HCT116 (cell line): ENCODE measurements at regions not wholly inside any gene's neighbourhood (a gene's known extent, or its start where the extent isn't known, plus 50 kb on each side); places are given as distances from the start of the nearest gene placed in this dataset.

ENCODE experiments used
- ATAC-seq: fragments of 200-7000 bp; cut with Tn5 transposase; 2 replicates; pipeline ENCODE4 v1.9.1; 2020; ENCODE audit warnings: mild to moderate bottlenecking, moderate library complexity
- BruUV-seq: library from RNA; stranded (reverse); fragments of 400-500 nt; replicated peaks from 2 replicates; lab custom pipeline; 2021; lab: Mats Ljungman, UMichigan
- CTCF ChIA-PET: fragments of 300-600 bp; sonication (Branson Sonifier 250); formaldehyde crosslinking; loops from one replicate; lab custom pipeline; 2021; ENCODE audit warnings: antibody characterized with exemption; lab: Charles Lee
- POLR2A ChIA-PET: fragments of 300-600, 350-600 bp; sonication (Branson Sonifier 250); formaldehyde crosslinking; loops from one replicate; lab custom pipeline; 2021; ENCODE audit warnings: antibody characterized with exemption; lab: Charles Lee
- RAD21 ChIA-PET, 2 experiments: fragments of 300-600 bp; sonication (Branson Sonifier 250); formaldehyde crosslinking; loops; one replicate each; lab custom pipeline; 2023; ENCODE audit warnings: low total read pairs in 2 of 2; ENCODE audit not compliant: uncharacterized antibody in 2 of 2, unreplicated experiment in 2 of 2, low non-redundant PET in 1 of 2; lab: Charles Lee
- DNase-seq: peaks from one replicate; pipeline ENCODE4 v3.0.0-alpha.2; 2010; ENCODE audit warnings: low read depth, low spot score
- H2AFZ ChIP-seq: fragments of 200-600 bp; shearing (Covaris generic), sonication (generic); 2 replicates; pipeline ENCODE4 v1.6.1; 2017; ENCODE audit warnings: low read depth, mixed run types, mixed read lengths, antibody characterized with exemption, low read length; ENCODE audit not compliant: poor library complexity, severe bottlenecking
- H3K27ac ChIP-seq: 2 replicates; pipeline ENCODE4 v1.5.1; 2012; ENCODE audit warnings: low read depth, low read length
- H3K27me3 ChIP-seq: fragments of 200-600 bp; sonication (generic); 2 replicates; pipeline ENCODE4 v1.6.1; 2016; ENCODE audit warnings: mixed run types, low read length, mixed read lengths; ENCODE audit not compliant: insufficient read depth
- H3K36me3 ChIP-seq, 2 experiments: fragments of 200-500 bp in 1 of 2; fragments of 200-600 bp in 1 of 2; sonication (Bioruptor generic) in 1 of 2; sonication (generic) in 1 of 2; 2 replicates each; pipeline versions ENCODE4 v1.5.1 to v1.6.1; 2014 to 2016; ENCODE audit warnings: low read length in 2 of 2, inconsistent platforms in 1 of 2, mixed read lengths in 1 of 2, mixed run types in 1 of 2; ENCODE audit not compliant: insufficient read depth in 2 of 2, control insufficient read depth in 1 of 2
- H3K4me1 ChIP-seq, 2 experiments: fragments of 200-600 bp in 1 of 2; sonication (generic) in 1 of 2; 2 replicates each; pipeline versions ENCODE4 v1.5.1 to v1.6.1; 2012 to 2017; ENCODE audit warnings: low read length in 2 of 2, inconsistent platforms in 1 of 2, mild to moderate bottlenecking in 1 of 2, mixed read lengths in 1 of 2, mixed run types in 1 of 2, moderate library complexity in 1 of 2; ENCODE audit not compliant: insufficient read depth in 2 of 2, control insufficient read depth in 1 of 2
- H3K4me2 ChIP-seq: fragments of 200-600 bp; sonication (generic); 2 replicates; pipeline ENCODE4 v1.6.1; 2017; ENCODE audit warnings: mixed run types, low read length, mixed read lengths
- H3K4me3 ChIP-seq, 2 experiments: fragments of 200-600 bp in 1 of 2; sonication (generic) in 1 of 2; replicated peaks in 1 of 2; 2 replicates each; pipeline ENCODE4 v1.5.1; 2011 to 2016; ENCODE audit warnings: low read length in 2 of 2, control low read depth in 1 of 2, low read depth in 1 of 2, mild to moderate bottlenecking in 1 of 2, mixed read lengths in 1 of 2, mixed run types in 1 of 2
- H3K79me2 ChIP-seq: fragments of 200-600 bp; sonication (generic); 2 replicates; pipeline ENCODE4 v1.6.1; 2017; ENCODE audit warnings: mild to moderate bottlenecking, mixed run types, low read length, moderate library complexity, mixed read lengths; ENCODE audit not compliant: insufficient read depth
- H3K9ac ChIP-seq: fragments of 200-600 bp; sonication (generic); 2 replicates; pipeline ENCODE4 v1.6.1; 2016; ENCODE audit warnings: low read length, mixed read lengths
- H3K9me2 ChIP-seq: fragments of 200-600 bp; sonication (generic), shearing (Covaris generic); 2 replicates; pipeline ENCODE4 v1.6.1; 2017; ENCODE audit warnings: mixed run types, mild to moderate bottlenecking, moderate library complexity; ENCODE audit not compliant: insufficient read depth
- H3K9me3 ChIP-seq, 2 experiments: fragments of 200-500 bp in 1 of 2; fragments of 200-600 bp in 1 of 2; sonication (Bioruptor generic) in 1 of 2; sonication (generic) in 1 of 2; 2 replicates each; pipeline ENCODE4 v1.6.1; 2014 to 2017; ENCODE audit warnings: low read length in 2 of 2, mixed read lengths in 2 of 2, inconsistent platforms in 1 of 2, low read depth in 1 of 2, mild to moderate bottlenecking in 1 of 2, mixed run types in 1 of 2, moderate library complexity in 1 of 2; ENCODE audit not compliant: control insufficient read depth in 1 of 2, insufficient read depth in 1 of 2
- H4K20me1 ChIP-seq: fragments of 200-600 bp; sonication (generic), shearing (Covaris generic); 2 replicates; pipeline ENCODE4 v1.6.1; 2017; ENCODE audit warnings: mixed run types, mild to moderate bottlenecking, moderate library complexity; ENCODE audit not compliant: insufficient read depth
- ATF3 ChIP-seq: IDR thresholded peaks from 2 replicates; pipeline ENCODE4 v1.6.1; 2012
- EGR1 ChIP-seq: IDR thresholded peaks from 2 replicates; pipeline ENCODE4 v1.6.1; 2012; ENCODE audit warnings: low read depth
- EZH2phosphoT487 ChIP-seq: fragments of 200-600 bp; IDR thresholded peaks from 2 replicates; pipeline ENCODE4 v1.6.1; 2018; ENCODE audit warnings: antibody characterized with exemption, borderline replicate concordance
- POLR2A ChIP-seq: IDR thresholded peaks from 2 replicates; pipeline ENCODE4 v1.7.0; 2011; ENCODE audit warnings: borderline replicate concordance; ENCODE audit not compliant: insufficient read depth, insufficient read length; ENCODE audit errors: extremely low read depth
- POLR2AphosphoS5 ChIP-seq: IDR thresholded peaks from 2 replicates; pipeline ENCODE4 v1.6.1; 2011; ENCODE audit warnings: mild to moderate bottlenecking, low read depth, low read length, moderate library complexity
- SP1 ChIP-seq: IDR thresholded peaks from 2 replicates; pipeline ENCODE4 v1.6.1; 2012; ENCODE audit warnings: low read depth
- TCF7L2 ChIP-seq: IDR thresholded peaks from 2 replicates; pipeline ENCODE4 v1.7.0; 2011; ENCODE audit warnings: borderline replicate concordance, inconsistent platforms; ENCODE audit not compliant: insufficient read depth, insufficient read length; ENCODE audit errors: extremely low read depth
- intact Hi-C: fragments of 100-400 bp; cut with micrococcal nuclease; formaldehyde crosslinking; loops from 2 replicates; pipeline ENCODE4 v1.10.0; 2022
- TF ChIP-seq, protein P1 (sequence below): IDR thresholded peaks from 2 replicates; pipeline ENCODE4 v1.6.1; 2011; ENCODE audit warnings: mild to moderate bottlenecking, low read length, moderate library complexity; ENCODE audit not compliant: insufficient replicate concordance; ENCODE audit errors: extremely low read depth
- TF ChIP-seq, protein P2 (sequence below), 3 experiments: fragments of 200-600 bp in 1 of 3; sonication (generic) in 1 of 3; IDR thresholded peaks in 2 of 3; conservative IDR thresholded peaks in 1 of 3; 2 replicates each; pipeline ENCODE4 v1.5.1; 2012 to 2017; ENCODE audit warnings: low read depth in 2 of 3, low read length in 2 of 3, antibody characterized with exemption in 1 of 3, borderline replicate concordance in 1 of 3, control low read depth in 1 of 3, mild to moderate bottlenecking in 1 of 3, mixed read lengths in 1 of 3, mixed run types in 1 of 3, moderate library complexity in 1 of 3; ENCODE audit not compliant: insufficient read depth in 1 of 3

DNA sequence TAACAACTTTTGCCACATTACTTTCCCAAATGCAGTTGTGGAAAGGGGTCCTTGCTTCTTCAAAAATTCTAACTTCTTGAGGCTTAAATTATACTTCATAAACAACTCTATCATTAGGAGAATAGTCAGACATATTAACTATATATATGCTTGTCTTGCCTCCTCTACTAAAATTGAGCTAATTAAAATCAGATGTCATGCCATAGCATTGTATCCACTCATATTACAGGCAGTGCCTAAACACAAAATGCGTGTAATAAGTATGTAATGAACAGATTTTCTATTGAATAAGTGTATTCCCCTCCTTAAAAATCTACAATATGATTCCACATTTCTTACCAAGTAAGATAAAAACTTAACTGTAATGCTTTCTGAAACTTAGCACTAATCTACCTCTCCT is 204.5 kb downstream of the PLK2 start:
- POLR2A ChIA-PET = no interaction called here
- RAD21 ChIA-PET = no interaction called here
- Histone ChIP-seq H3K27me3 (no peaks in the 10 kb centered on the region), H3K79me2 (no peaks in the 10 kb centered on the region), H2AFZ (no peak overlapping the region), H3K4me2 (no peak overlapping the region), H3K27ac (no peak overlapping the region), H3K9me3 (no peaks in the 10 kb centered on the region), H3K4me3 (no peak overlapping the region), H3K4me1 (peaks cover 14 to 18% of the 10 kb centered on the region in 2 experiments), H4K20me1 (no peaks in the 10 kb centered on the region), H3K9me2 (no peaks in the 10 kb centered on the region; the same call in 1 of the 2 replicates), H3K9ac (no peak overlapping the region), H3K36me3 (no peaks in the 10 kb centered on the region)
- ATAC-seq (no peak), DNase-seq (no peak)
- intact Hi-C loops = no loop called here
- TF ChIP-seq, protein P1, sequence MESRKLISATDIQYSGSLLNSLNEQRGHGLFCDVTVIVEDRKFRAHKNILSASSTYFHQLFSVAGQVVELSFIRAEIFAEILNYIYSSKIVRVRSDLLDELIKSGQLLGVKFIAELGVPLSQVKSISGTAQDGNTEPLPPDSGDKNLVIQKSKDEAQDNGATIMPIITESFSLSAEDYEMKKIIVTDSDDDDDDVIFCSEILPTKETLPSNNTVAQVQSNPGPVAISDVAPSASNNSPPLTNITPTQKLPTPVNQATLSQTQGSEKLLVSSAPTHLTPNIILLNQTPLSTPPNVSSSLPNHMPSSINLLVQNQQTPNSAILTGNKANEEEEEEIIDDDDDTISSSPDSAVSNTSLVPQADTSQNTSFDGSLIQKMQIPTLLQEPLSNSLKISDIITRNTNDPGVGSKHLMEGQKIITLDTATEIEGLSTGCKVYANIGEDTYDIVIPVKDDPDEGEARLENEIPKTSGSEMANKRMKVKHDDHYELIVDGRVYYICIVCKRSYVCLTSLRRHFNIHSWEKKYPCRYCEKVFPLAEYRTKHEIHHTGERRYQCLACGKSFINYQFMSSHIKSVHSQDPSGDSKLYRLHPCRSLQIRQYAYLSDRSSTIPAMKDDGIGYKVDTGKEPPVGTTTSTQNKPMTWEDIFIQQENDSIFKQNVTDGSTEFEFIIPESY = no peak
- BruUV-seq = no TSS peak
- CTCF ChIA-PET = no interaction called here

DNA sequence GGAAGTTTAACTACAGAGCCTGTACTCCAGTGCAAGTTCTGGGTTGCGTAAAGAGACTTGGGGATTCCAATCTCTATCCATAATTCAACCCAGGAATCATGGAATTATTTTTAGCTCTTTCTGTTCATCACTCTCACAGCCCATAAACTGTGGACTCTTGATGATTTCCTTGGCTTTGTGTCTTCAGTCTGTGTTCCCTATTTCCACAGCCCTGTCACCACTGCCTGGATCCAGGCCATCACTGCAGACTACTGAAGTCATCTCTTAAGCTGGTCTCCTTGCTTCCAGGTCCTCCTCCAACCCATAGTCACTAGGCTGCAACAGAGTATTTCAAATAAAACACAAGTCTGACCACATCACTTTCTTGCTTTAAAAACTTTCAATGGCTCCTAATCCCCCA is 211.7 kb downstream of the PLK2 start:
- DNase-seq = no peak
- H3K4me1 ChIP-seq = no peaks in the 10 kb centered on the region
- POLR2A ChIA-PET = no interaction called here
- RAD21 ChIA-PET = no interaction called here
- no peak overlapping the region for H2AFZ ChIP-seq
- H3K4me2 ChIP-seq = no peak overlapping the region
- BruUV-seq = no TSS peak
- CTCF ChIA-PET = no interaction called here
- H3K36me3 ChIP-seq = no peaks in the 10 kb centered on the region
- H3K9me2 ChIP-seq = no peaks in the 10 kb centered on the region; the same call in 1 of the 2 replicates
- H3K9ac ChIP-seq = no peak overlapping the region
- no peaks in the 10 kb centered on the region for H3K9me3 ChIP-seq
- no peaks in the 10 kb centered on the region for H3K27me3 ChIP-seq
- intact Hi-C loops = no loop called here
- no peak overlapping the region for H3K4me3 ChIP-seq
- H3K27ac ChIP-seq = no peak overlapping the region
- no peaks in the 10 kb centered on the region for H3K79me2 ChIP-seq
- no peaks in the 10 kb centered on the region for H4K20me1 ChIP-seq
- no peak for ATAC-seq
- TF ChIP-seq POLR2A (no peak), POLR2AphosphoS5 (no peak), ATF3 (no peak), EZH2phosphoT487 (no peak), EGR1 (no peak), SP1 (no peak), TCF7L2 (no peak)
- TF ChIP-seq, protein P1 = no peak
- TF ChIP-seq, protein P2, sequence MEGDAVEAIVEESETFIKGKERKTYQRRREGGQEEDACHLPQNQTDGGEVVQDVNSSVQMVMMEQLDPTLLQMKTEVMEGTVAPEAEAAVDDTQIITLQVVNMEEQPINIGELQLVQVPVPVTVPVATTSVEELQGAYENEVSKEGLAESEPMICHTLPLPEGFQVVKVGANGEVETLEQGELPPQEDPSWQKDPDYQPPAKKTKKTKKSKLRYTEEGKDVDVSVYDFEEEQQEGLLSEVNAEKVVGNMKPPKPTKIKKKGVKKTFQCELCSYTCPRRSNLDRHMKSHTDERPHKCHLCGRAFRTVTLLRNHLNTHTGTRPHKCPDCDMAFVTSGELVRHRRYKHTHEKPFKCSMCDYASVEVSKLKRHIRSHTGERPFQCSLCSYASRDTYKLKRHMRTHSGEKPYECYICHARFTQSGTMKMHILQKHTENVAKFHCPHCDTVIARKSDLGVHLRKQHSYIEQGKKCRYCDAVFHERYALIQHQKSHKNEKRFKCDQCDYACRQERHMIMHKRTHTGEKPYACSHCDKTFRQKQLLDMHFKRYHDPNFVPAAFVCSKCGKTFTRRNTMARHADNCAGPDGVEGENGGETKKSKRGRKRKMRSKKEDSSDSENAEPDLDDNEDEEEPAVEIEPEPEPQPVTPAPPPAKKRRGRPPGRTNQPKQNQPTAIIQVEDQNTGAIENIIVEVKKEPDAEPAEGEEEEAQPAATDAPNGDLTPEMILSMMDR (IDR thresholded peaks at IDR 0.05 in 2 of 3, conservative IDR thresholded peaks at IDR 0.05 in 1 of 3; ENCODE audit: borderline replicate concordance in 1 of 3, insufficient read depth in 1 of 3, low read depth in 2 of 3, low read length in 2 of 3) = no peak
